HG02623 (cell line): ENCODE measurements at regions not wholly inside any gene's neighbourhood (a gene's known extent, or its start where the extent isn't known, plus 50 kb on each side); places are given as distances from the start of the nearest gene placed in this dataset.

Experiments
- ATAC-seq: cut with Tn5 transposase; IDR thresholded peaks from one replicate; pipeline ENCODE4 v1.9.1; 2021; ENCODE audit warnings: moderate library complexity; ENCODE audit not compliant: unreplicated experiment

DNA sequence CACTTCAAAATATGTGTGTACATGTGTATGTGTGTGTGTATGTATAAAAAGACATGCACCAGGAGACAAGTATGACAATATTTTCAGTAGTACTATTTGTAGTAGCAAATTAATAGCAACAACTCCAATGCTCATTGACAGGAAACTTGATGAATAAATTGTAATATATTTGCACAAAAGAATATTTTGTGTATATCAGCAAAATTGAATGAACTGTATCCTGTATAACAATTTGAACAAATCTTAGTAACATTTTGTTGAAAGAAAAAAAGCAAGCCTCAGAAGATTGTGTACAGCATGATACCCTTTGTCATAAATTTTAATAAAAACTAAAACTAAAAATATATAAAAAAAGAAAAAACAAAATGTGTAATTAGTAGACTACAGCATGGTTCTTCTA lies 1367.3 kb upstream of the TMEFF2 start:
- ATAC-seq: no peak

DNA sequence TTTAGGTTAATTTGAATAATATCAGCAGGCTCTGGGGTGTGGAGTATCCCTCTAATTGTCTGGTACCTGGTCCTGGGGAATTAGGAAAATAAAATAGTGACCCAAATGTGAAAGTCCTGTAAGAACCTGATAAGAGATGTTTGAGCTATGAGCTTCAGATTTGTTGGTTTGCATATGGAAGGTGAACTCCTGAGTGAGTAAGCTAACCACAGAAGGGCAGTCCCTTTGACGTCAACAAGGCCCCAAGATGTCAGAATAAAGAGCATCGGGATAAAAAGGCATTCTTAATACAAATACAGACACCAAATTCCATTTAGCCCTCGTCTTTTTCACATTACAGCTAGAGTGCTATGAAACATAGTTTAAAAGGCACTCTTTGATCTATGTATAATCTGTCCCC lies 1366.3 kb upstream of the TMEFF2 start:
- no peak for ATAC-seq

GRCh38 chr2:193556766-193557470 lies 1362.2 kb upstream of the TMEFF2 start:
- no peak for ATAC-seq

- no peak for ATAC-seq
Measured at GRCh38 chr2:193549661-193550060, 1354.9 kb upstream of the TMEFF2 start.

- ATAC-seq: no peak
Measured at GRCh38 chr2:193542762-193543161, 1348.0 kb upstream of the TMEFF2 start.

GRCh38 chr2:193539188-193539587 lies 1344.5 kb upstream of the TMEFF2 start:
- ATAC-seq: peak; percentile 94

- no peak for ATAC-seq
Measured at GRCh38 chr2:193538061-193538460, 1343.3 kb upstream of the TMEFF2 start.

DNA sequence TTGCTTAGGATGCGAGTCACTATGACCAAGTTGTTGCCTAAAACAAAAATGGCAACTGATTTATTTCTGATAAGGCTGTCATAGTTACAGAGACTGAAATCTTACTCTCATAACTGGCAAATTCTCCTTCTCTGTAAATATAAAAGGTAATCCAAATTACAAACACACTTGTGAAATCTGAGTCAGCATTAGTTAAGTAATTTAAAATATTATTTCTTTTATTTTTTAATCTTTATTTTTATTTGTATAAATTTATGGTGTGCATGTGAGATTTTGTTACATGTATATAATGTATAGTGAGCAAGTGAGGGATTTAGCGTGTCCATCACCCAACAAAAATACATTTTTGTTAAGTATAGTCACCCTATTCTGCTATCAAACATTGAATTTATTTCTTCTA lies 1342.8 kb upstream of the TMEFF2 start:
- no peak for ATAC-seq

DNA sequence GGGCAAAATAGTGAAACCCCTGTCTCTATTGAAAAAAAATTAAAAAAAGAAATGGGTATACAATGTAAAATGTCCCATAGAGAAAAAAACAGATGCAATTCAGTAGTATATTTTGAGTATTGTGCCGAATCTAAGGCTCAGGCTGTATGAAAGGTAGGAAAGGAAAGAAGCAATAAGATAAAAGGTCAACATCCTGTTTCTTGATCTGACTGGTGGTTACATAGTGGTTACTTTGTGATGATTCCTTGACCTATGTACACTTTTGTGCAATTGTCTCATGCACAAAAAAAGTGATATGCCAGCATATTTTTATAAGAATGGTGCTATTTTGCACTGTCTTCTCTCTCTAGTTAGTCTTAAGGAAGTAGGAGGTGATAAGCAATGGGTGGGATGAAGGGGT lies 1333.7 kb upstream of the TMEFF2 start:
- ATAC-seq: no peak

DNA sequence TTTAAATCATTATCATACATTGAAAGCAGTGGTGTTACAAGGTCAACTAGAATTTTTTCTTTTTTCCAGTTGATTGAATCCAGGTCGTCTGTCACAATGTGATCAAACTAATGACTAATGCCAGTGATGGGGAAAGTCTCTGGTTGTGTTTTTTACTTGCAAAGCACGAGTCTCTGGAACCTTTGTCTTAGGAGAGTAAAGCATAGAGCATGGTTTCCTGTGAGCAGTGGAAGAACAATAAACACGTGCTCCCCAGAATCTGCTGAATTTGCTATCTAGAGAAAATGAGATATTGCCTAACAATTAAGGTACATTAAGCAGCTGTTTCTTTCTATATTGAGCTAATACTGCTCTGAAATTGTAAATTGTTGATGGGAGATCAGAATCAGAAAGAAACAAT lies 1332.4 kb upstream of the TMEFF2 start:
- ATAC-seq: no peak

DNA sequence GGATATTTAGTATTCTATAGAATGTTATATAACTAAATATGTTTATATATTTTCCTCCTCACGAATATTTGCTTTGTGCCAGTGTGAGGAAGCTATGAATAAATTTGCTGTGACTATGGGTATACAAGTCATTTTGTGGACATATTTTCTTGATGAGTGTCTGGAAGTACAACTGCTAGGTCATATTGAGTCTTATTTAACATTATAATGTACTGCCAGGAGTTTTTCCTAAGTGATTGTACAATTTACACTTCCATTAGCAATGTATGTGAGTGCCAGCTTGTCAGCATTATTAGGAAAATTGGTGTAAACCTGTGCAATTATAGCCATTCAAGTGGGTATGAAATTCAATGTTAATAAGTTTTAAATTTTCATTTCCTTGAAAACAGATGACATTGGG lies 1328.9 kb upstream of the TMEFF2 start:
- ATAC-seq: no peak

- ATAC-seq: no peak
Measured at GRCh38 chr2:193521523-193521922, 1326.8 kb upstream of the TMEFF2 start.

GRCh38 chr2:193520709-193521458 lies 1326.2 kb upstream of the TMEFF2 start:
- no peak for ATAC-seq

GRCh38 chr2:193518041-193518817 lies 1323.5 kb upstream of the TMEFF2 start:
- ATAC-seq: no peak

DNA sequence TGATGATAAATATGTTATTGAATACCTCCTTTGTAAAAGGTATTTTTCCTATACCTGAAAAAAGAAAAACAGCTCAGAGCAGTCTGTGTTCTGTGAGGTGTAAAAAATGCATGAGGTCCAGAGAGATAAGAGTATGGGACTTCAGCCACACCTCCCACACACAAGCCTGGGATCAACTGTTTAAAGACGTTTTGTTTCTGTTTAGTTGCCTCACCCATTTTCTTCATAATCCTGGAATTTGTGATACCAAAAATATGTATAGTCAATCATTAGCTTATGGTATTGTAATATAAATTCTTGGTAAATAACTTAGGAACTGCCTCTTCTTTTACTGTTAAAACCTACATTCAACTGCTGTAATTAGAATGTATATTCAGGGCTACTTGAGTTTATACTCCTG lies 1322.9 kb upstream of the TMEFF2 start:
- no peak for ATAC-seq

GRCh38 chr2:193506035-193506434 lies 1311.3 kb upstream of the TMEFF2 start:
- ATAC-seq: no peak

GRCh38 chr2:193505620-193506019 lies 1310.9 kb upstream of the TMEFF2 start:
- no peak for ATAC-seq

DNA sequence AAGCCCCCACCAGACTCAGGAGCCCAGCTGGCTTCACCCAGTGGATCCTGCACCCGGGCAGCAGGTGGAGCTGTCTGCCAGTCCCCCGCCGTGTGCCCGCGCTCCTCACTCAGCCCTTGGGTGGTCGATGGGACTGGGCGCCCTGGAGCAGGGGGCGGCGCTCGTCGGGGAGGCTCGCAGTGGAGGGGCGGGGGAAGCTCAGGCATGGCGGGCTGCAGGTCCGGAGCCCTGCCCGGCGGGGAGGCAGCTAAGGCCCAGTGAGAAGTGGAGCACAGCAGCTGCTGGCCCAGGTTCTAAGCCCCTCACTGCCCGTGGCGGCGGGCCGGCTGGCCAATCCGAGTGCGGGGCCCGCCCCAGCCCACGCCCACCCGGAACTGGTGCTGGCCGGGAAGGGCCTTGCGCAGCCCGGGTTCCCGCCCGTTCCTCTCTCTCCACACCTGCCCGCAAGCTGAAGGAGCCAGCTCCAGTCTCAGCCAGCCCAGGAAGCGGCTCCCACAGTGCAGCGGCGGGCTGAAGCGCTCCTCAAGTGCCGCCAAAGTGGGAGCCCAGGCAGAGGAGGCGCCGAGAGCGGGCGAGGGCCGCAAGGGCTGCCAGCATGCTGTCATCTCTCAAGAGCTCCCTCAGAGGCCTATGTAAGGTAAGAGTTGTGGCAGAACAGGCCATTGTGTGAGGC lies 1307.8 kb upstream of the TMEFF2 start:
- no peak for ATAC-seq

DNA sequence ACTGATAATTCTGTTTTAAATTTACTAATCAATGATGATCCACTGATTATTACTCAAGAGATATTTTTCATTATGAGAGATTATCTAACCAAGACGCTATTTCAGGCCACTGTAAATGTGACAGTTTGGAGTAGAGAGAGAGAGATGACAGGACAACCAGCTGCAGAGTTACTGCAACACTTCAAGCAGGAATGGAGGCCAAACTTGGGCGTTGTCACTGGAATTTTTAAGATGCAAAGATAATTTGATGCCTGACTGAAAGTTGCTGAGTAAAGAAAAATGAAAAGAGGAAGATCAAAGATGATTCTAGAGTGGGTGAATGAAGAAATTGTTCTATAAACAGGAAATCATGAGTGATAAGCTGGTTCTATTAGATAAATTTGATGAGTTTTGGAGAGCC lies 1302.1 kb upstream of the TMEFF2 start:
- no peak for ATAC-seq

- peak; percentile 97 for ATAC-seq
Measured at GRCh38 chr2:193482557-193482956, 1287.8 kb upstream of the TMEFF2 start.

- ATAC-seq: no peak
Measured at GRCh38 chr2:193480187-193480586, 1285.5 kb upstream of the TMEFF2 start.
